ENCODE measurements at regions not wholly inside any gene's neighbourhood (a gene's known extent, or its start where the extent isn't known, plus 50 kb on each side); places are given as distances from the start of the nearest gene placed in this dataset.

- no peak for TF ChIP-seq CTCF (IDR thresholded peaks at IDR 0.05; ENCODE audit: insufficient read depth, low read depth, low read length)
- TF ChIP-seq EZH2 (IDR thresholded peaks at IDR 0.05; ENCODE audit: insufficient read depth, low read length): no peak
Observed at GRCh38 chr18:45493830-45494229, 121.4 kb upstream of the SLC14A2 start.

Data from astrocyte (in vitro differentiated cells and primary cell).